ENCODE measurements at regions not wholly inside any gene's neighbourhood (a gene's known extent, or its start where the extent isn't known, plus 50 kb on each side); places are given as distances from the start of the nearest gene placed in this dataset.
"Not testable (repeated sequence)": the region's sequence is repeated elsewhere in the genome, so short reads cannot be mapped to it uniquely, and the experiment has no call there.

DNA sequence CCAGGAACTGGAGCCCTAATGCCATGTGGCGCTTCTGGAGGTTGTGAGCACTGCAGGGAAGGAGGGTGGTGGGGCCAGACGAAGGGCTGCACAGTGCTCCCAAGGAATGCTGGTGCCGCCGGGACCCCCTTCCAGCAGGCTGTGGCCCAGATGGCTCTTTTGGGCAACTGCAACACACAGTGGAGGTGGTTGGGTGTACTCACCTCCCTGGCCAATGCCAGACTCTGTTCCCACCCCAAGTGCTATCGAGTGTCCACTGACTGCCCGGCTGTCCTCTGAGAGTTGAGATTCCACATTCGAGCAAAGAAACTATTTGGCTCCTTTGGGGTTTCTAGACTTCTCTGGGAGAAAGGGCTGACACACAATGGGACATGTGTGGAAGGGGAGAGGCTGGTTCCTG is 167.9 kb downstream of the RGS9 start:
- Histone ChIP-seq H3K4me3 (ENCODE audit: low read depth in 1 of 2, low read length in 2 of 2) (no peak overlapping the region), H3K4me1 (ENCODE audit: control insufficient read depth in 1 of 2, insufficient read depth in 2 of 2, low read length in 2 of 2) (no peaks in the 10 kb centered on the region), H3K27me3 (ENCODE audit: control insufficient read depth in 1 of 2, insufficient read depth in 2 of 2, low read length in 2 of 2) (no peaks in the 10 kb centered on the region), H3K36me3 (ENCODE audit: control insufficient read depth in 1 of 2, insufficient read depth in 2 of 2, low read length in 2 of 2) (no peaks in the 10 kb centered on the region), H3K9ac (ENCODE audit: low read depth in 1 of 2, low read length in 2 of 2) (no peak overlapping the region), H3K27ac (ENCODE audit: low read depth, low read length) (no peak overlapping the region), H3K9me3 (ENCODE audit: control insufficient read depth in 1 of 2, low read length in 2 of 2) (no peaks in the 10 kb centered on the region)

DNA sequence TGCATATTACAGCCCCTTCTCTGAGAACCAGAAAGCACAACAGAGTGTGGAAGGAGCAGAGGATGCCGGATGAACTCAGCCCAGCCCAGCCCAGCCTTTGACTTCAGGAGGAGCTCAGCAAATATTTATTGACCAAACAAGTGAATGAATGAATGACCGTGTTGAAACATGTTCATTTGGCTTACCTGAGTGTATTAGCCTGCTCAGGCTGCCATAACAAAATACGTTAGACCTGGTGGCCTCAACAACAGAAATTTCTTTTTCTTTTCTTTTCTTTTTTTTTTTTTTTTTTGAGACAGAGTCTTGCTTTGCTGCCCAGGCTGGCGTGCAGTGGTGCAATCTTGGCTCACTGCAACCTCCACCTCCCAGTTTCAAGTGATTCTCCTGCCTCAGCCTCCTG is 164.7 kb downstream of the RGS9 start:
- H3K4me3 ChIP-seq (ENCODE audit: low read depth in 1 of 2, low read length in 2 of 2); H3K27ac ChIP-seq (ENCODE audit: low read depth, low read length); H3K9ac ChIP-seq (ENCODE audit: low read depth in 1 of 2, low read length in 2 of 2); H3K4me1 ChIP-seq (ENCODE audit: control insufficient read depth in 1 of 2, insufficient read depth in 2 of 2, low read length in 2 of 2); H3K36me3 ChIP-seq (ENCODE audit: control insufficient read depth in 1 of 2, insufficient read depth in 2 of 2, low read length in 2 of 2); H3K9me3 ChIP-seq (ENCODE audit: control insufficient read depth in 1 of 2, low read length in 2 of 2); H3K27me3 ChIP-seq (ENCODE audit: control insufficient read depth in 1 of 2, insufficient read depth in 2 of 2, low read length in 2 of 2): not testable (repeated sequence)

DNA sequence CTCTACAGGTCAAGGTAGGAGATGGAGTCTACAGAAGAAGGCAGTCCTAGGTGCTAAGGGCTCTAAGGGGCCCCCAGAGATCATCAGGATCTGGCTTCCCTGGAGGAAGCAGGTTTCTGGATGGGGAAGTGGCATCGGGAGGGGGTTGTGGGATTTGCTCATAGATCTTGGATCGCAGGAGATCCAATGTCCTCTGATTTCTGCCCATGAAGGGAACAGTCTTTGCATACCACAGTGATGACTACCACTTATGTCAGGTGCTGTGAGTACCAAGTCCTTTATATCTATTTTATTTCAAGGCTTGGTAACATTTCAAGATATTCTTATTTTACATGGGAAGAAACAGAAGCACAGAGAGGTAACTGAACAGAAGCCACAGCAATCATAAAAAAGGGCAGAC is 164.0 kb downstream of the RGS9 start:
- Histone ChIP-seq H3K27ac (ENCODE audit: low read depth, low read length) (no peak overlapping the region), H3K9ac (ENCODE audit: low read depth in 1 of 2, low read length in 2 of 2) (no peak overlapping the region), H3K4me1 (ENCODE audit: control insufficient read depth in 1 of 2, insufficient read depth in 2 of 2, low read length in 2 of 2) (no peaks in the 10 kb centered on the region), H3K27me3 (ENCODE audit: control insufficient read depth in 1 of 2, insufficient read depth in 2 of 2, low read length in 2 of 2) (no peaks in the 10 kb centered on the region), H3K9me3 (ENCODE audit: control insufficient read depth in 1 of 2, low read length in 2 of 2) (no peaks in the 10 kb centered on the region), H3K4me3 (ENCODE audit: low read depth in 1 of 2, low read length in 2 of 2) (no peak overlapping the region), H3K36me3 (ENCODE audit: control insufficient read depth in 1 of 2, insufficient read depth in 2 of 2, low read length in 2 of 2) (no peaks in the 10 kb centered on the region)

DNA sequence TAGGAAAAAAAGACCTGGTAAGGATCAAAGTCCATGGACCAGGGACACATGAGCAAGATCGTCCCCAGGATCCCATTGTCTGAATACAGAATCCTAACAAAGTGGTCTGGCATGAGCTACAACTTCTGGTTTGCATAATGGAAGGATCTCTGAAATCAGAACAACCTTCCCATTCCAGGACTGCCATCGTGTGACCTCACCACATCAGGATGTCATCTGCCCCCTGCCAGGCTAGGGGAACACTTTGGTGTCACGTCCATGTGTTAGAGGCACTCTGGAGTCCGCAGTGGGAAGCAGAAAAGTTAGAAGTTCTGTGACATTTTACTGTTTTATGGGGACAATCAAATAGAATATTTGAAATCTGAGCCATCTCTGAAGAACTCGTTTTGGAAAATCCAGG is 160.7 kb downstream of the RGS9 start:
- Histone ChIP-seq H3K9ac (ENCODE audit: low read depth in 1 of 2, low read length in 2 of 2) (no peak overlapping the region), H3K4me3 (ENCODE audit: low read depth in 1 of 2, low read length in 2 of 2) (no peak overlapping the region), H3K4me1 (ENCODE audit: control insufficient read depth in 1 of 2, insufficient read depth in 2 of 2, low read length in 2 of 2) (peaks cover 4 to 5% of the 10 kb centered on the region in 2 donors), H3K36me3 (ENCODE audit: control insufficient read depth in 1 of 2, insufficient read depth in 2 of 2, low read length in 2 of 2) (no peaks in the 10 kb centered on the region), H3K27ac (ENCODE audit: low read depth, low read length) (no peak overlapping the region), H3K9me3 (ENCODE audit: control insufficient read depth in 1 of 2, low read length in 2 of 2) (no peaks in the 10 kb centered on the region), H3K27me3 (ENCODE audit: control insufficient read depth in 1 of 2, insufficient read depth in 2 of 2, low read length in 2 of 2) (no peaks in the 10 kb centered on the region)

DNA sequence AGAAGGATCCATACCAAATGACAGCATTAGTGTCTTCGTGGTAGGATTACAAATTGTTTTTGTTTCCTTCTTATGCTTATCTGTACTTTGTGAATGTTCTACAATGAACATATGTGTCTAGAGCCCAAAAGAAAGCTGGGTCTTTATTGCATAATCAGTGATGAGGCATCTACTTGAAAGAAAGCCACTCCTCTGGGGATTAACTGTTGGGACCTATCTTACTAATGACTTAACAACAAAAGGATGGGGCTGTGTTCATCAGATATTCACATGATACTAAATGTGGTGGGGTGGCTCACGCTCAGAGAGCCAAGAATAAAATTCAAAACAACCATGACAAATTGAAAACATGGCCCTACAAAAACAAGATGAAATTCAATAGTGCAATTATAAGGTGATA is 160.2 kb downstream of the RGS9 start:
- Histone ChIP-seq H3K36me3 (ENCODE audit: control insufficient read depth in 1 of 2, insufficient read depth in 2 of 2, low read length in 2 of 2) (no peaks in the 10 kb centered on the region), H3K4me1 (ENCODE audit: control insufficient read depth in 1 of 2, insufficient read depth in 2 of 2, low read length in 2 of 2) (peaks cover 4 to 5% of the 10 kb centered on the region in 2 donors), H3K9me3 (ENCODE audit: control insufficient read depth in 1 of 2, low read length in 2 of 2) (no peaks in the 10 kb centered on the region)

DNA sequence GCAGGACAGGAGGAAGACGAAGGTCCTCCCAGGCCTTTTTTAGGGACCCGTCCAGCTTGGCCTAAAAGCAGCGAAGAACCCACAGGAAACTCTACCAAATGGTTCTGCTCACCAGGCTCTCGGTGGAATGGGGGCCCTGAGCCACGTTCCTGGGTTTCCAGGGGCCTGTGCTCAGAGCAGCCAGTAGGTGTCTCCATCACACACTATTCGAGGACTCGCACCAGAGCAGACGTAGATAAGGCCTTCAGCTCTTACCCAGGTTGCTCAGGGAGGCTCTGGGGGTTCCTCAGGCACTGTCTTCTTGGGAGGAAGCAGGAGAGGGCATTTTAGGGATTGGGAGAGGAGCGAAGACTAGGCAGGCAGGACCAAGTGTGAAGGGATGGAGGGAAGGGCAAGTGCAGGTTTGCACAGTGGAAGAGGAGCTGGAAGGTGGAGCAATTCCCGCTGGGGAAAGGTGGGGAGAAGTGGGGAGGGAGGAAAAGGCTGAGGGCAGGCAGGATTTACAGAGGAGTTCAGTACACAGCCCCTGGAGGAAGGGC is 157.1 kb downstream of the RGS9 start:
- Histone ChIP-seq H3K27ac (ENCODE audit: low read depth, low read length) (no peak overlapping the region), H3K9me3 (ENCODE audit: control insufficient read depth in 1 of 2, low read length in 2 of 2) (no peaks in the 10 kb centered on the region), H3K36me3 (ENCODE audit: control insufficient read depth in 1 of 2, insufficient read depth in 2 of 2, low read length in 2 of 2) (no peaks in the 10 kb centered on the region), H3K4me1 (ENCODE audit: control insufficient read depth in 1 of 2, insufficient read depth in 2 of 2, low read length in 2 of 2) (peaks cover 10 to 22% of the 10 kb centered on the region in 2 donors), H3K9ac (ENCODE audit: low read depth in 1 of 2, low read length in 2 of 2) (peak overlapping the region in 1 of 2 donors; percentile 25), H3K4me3 (ENCODE audit: low read depth in 1 of 2, low read length in 2 of 2) (no peak overlapping the region), H3K27me3 (ENCODE audit: control insufficient read depth in 1 of 2, insufficient read depth in 2 of 2, low read length in 2 of 2) (no peaks in the 10 kb centered on the region)

More for the DNA sequence above, 160.2 kb downstream of the RGS9 start:
- no peaks in the 10 kb centered on the region for H3K27me3 ChIP-seq (ENCODE audit: control insufficient read depth in 1 of 2, insufficient read depth in 2 of 2, low read length in 2 of 2)
- H3K27ac ChIP-seq (ENCODE audit: low read depth, low read length) = no peak overlapping the region
- no peak overlapping the region for H3K4me3 ChIP-seq (ENCODE audit: low read depth in 1 of 2, low read length in 2 of 2)
- no peak overlapping the region for H3K9ac ChIP-seq (ENCODE audit: low read depth in 1 of 2, low read length in 2 of 2)

DNA sequence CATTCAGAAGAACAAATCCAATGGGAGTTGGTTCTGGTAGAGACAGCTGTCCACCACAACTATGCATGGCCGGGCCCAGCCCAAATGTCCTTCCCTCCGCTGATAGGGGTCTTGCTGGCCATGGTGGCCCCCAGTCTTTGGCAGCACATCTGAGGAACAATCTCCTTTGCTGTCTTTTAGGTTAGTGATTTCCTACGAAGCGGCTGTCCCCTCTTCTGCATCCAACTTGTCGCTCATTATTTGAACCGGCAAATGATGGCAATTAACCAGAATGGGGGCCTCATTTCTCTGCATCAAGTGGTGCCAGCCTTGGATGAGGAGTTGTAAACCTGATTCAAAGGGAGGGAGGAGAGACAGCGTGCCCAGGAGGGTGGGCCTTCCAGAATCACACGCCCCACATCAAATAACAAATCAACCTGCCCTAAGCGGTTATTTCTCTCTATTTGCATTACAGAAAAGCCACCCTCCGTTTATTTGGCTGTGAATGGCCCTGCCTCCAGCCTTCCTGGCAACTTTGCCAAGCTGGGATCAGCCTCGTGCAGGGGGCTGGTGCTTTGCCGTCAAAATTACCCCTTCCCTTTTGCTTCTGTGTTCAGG is 156.5 kb downstream of the RGS9 start:
- H3K27ac ChIP-seq (ENCODE audit: low read depth, low read length) = no peak overlapping the region
- no peak overlapping the region for H3K4me3 ChIP-seq (ENCODE audit: low read depth in 1 of 2, low read length in 2 of 2)
- H3K9ac ChIP-seq (ENCODE audit: low read depth in 1 of 2, low read length in 2 of 2) = no peak overlapping the region

DNA sequence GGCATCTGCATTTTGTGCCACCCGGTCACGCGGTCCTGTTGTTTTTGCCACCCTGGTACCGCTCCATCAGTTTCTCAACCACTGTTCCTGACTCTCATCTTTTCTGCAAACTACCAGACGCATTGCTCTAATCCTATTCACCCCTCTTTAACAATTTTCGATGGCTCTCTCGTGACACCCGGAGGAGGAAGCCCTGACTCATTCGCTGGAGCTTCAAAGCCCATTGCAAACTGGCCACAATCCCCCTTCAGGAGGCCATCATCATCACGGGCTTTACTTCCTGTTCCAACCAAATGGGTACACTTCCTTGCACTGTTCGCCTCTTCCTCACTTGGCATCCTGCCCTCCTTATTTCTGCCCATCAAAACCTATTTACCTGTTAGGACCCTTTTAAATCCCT is 155.3 kb downstream of the RGS9 start:
- peaks cover 10 to 22% of the 10 kb centered on the region in 2 donors for H3K4me1 ChIP-seq (ENCODE audit: control insufficient read depth in 1 of 2, insufficient read depth in 2 of 2, low read length in 2 of 2)
- H3K9me3 ChIP-seq (ENCODE audit: control insufficient read depth in 1 of 2, low read length in 2 of 2) = no peaks in the 10 kb centered on the region
- no peak overlapping the region for H3K27ac ChIP-seq (ENCODE audit: low read depth, low read length)
- H3K27me3 ChIP-seq (ENCODE audit: control insufficient read depth in 1 of 2, insufficient read depth in 2 of 2, low read length in 2 of 2) = no peaks in the 10 kb centered on the region
- no peaks in the 10 kb centered on the region for H3K36me3 ChIP-seq (ENCODE audit: control insufficient read depth in 1 of 2, insufficient read depth in 2 of 2, low read length in 2 of 2)
- H3K9ac ChIP-seq (ENCODE audit: low read depth in 1 of 2, low read length in 2 of 2) = no peak overlapping the region
- H3K4me3 ChIP-seq (ENCODE audit: low read depth in 1 of 2, low read length in 2 of 2) = no peak overlapping the region

More for the DNA sequence above, 156.5 kb downstream of the RGS9 start:
- Histone ChIP-seq H3K4me1 (ENCODE audit: control insufficient read depth in 1 of 2, insufficient read depth in 2 of 2, low read length in 2 of 2) (peaks cover 10 to 22% of the 10 kb centered on the region in 2 donors), H3K27me3 (ENCODE audit: control insufficient read depth in 1 of 2, insufficient read depth in 2 of 2, low read length in 2 of 2) (no peaks in the 10 kb centered on the region), H3K9me3 (ENCODE audit: control insufficient read depth in 1 of 2, low read length in 2 of 2) (no peaks in the 10 kb centered on the region), H3K36me3 (ENCODE audit: control insufficient read depth in 1 of 2, insufficient read depth in 2 of 2, low read length in 2 of 2) (no peaks in the 10 kb centered on the region)

DNA sequence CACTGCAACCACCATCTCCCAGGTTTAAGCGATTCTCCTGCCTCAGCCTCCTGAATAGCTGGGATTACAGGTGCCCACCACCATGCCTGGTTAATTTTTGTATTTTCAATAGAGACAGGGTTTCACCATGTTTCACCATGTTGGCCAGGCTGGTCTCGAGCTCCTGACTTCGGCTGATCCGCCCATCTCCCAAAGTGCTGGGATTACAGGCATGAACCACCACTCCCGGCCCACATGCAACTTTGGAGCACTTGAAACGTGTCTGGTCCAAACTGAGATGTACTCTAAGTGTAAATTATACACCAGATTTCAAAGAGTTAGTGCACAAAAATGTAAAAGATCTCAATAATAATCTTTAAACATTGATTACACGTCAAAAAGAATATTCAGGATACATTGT is 154.1 kb downstream of the RGS9 start:
- H3K27ac ChIP-seq (ENCODE audit: low read depth, low read length); H3K9ac ChIP-seq (ENCODE audit: low read depth in 1 of 2, low read length in 2 of 2); H3K27me3 ChIP-seq (ENCODE audit: control insufficient read depth in 1 of 2, insufficient read depth in 2 of 2, low read length in 2 of 2): not testable (repeated sequence)

DNA sequence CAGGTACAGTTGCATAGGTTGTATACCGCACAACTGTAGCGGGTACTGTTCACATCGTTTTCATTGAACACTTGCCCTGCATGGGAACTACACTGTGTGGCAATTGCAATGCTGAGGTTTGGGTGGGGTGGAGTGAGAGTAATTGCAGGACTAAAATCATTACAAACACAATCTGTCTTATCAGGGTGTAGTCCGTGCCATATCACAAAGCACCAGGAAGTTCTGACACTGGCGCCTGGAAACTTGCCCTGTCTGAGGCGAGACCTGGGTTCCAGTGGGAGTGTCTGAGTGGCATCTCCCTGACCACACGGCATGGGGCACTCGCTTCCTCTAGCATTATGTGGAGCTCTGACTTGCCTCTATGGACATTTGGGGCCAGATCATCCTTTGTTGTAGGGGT is 153.4 kb downstream of the RGS9 start:
- peak overlapping the region in 1 of 2 donors; percentile 10 for H3K4me3 ChIP-seq (ENCODE audit: low read depth in 1 of 2, low read length in 2 of 2)

More for the DNA sequence above, 154.1 kb downstream of the RGS9 start:
- H3K9me3 ChIP-seq (ENCODE audit: control insufficient read depth in 1 of 2, low read length in 2 of 2); H3K4me3 ChIP-seq (ENCODE audit: low read depth in 1 of 2, low read length in 2 of 2); H3K36me3 ChIP-seq (ENCODE audit: control insufficient read depth in 1 of 2, insufficient read depth in 2 of 2, low read length in 2 of 2): not testable (repeated sequence)
- peaks cover 10 to 22% of the 10 kb centered on the region in 2 donors for H3K4me1 ChIP-seq (ENCODE audit: control insufficient read depth in 1 of 2, insufficient read depth in 2 of 2, low read length in 2 of 2)

More for the DNA sequence above, 153.4 kb downstream of the RGS9 start:
- Histone ChIP-seq H3K9ac (ENCODE audit: low read depth in 1 of 2, low read length in 2 of 2) (no peak overlapping the region), H3K27me3 (ENCODE audit: control insufficient read depth in 1 of 2, insufficient read depth in 2 of 2, low read length in 2 of 2) (no peaks in the 10 kb centered on the region), H3K36me3 (ENCODE audit: control insufficient read depth in 1 of 2, insufficient read depth in 2 of 2, low read length in 2 of 2) (no peaks in the 10 kb centered on the region), H3K9me3 (ENCODE audit: control insufficient read depth in 1 of 2, low read length in 2 of 2) (no peaks in the 10 kb centered on the region), H3K27ac (ENCODE audit: low read depth, low read length) (no peak overlapping the region), H3K4me1 (ENCODE audit: control insufficient read depth in 1 of 2, insufficient read depth in 2 of 2, low read length in 2 of 2) (peaks cover 10 to 22% of the 10 kb centered on the region in 2 donors)
